HepG2 (cell line): ENCODE measurements at regions not wholly inside any gene's neighbourhood (a gene's known extent, or its start where the extent isn't known, plus 50 kb on each side); places are given as distances from the start of the nearest gene placed in this dataset.

Experiments
- ATAC-seq: fragments of 200-7000 bp; cut with Tn5 transposase; 3 replicates; pipeline ENCODE4 v1.9.1; 2020; ENCODE audit warnings: mild to moderate bottlenecking, moderate library complexity
- BruUV-seq: library from RNA; stranded (reverse); fragments of 400-500 nt; replicated peaks from 2 replicates; lab custom pipeline; 2021; lab: Mats Ljungman, UMichigan
- CTCF ChIA-PET: fragments of 300-600 bp; formaldehyde crosslinking; extraction: SDS; loops from one replicate; lab custom pipeline; 2021; ENCODE audit warnings: low total read pairs, inconsistent platforms, low intra/inter-chr PET ratio; lab: Yijun Ruan, JAX
- POLR2A ChIA-PET: fragments of 350-600 bp; sonication (Branson Sonifier 250); formaldehyde crosslinking; loops from one replicate; lab custom pipeline; 2020; ENCODE audit warnings: antibody characterized with exemption, inconsistent platforms; lab: Yijun Ruan, JAX
- DNase-seq: peaks from one replicate; pipeline ENCODE4 v3.0.0-alpha.2; 2015; ENCODE audit warnings: low spot score
- FAIRE-seq: peaks from 3 replicates; lab custom pipeline; 2011; peaks lifted over from hg19 to GRCh38; lab: Jason Lieb, UNC
- H2AFZ ChIP-seq: one replicate; pipeline ENCODE4 v1.6.1; 2011; ENCODE audit warnings: low read length, inconsistent platforms
- H3K27ac ChIP-seq: fragments of 300-600 bp; 3 replicates; pipeline ENCODE4 v1.8.0; 2011; ENCODE audit warnings: mixed run types, mild to moderate bottlenecking, mixed read lengths, low read length, inconsistent platforms; ENCODE audit not compliant: insufficient read depth; ENCODE audit errors: extremely low read length
- H3K27me3 ChIP-seq, 2 experiments: fragments of 200-600 bp in 1 of 2; 2 replicates in 1 of 2; 3 replicates in 1 of 2; pipeline versions ENCODE4 v1.6.0 to v1.8.0; 2011; ENCODE audit warnings: low read length in 2 of 2, mild to moderate bottlenecking in 2 of 2, moderate library complexity in 2 of 2, inconsistent platforms in 1 of 2; ENCODE audit not compliant: insufficient read depth in 2 of 2, control insufficient read depth in 1 of 2
- H3K36me3 ChIP-seq, 2 experiments: fragments of 200-600 bp in 1 of 2; replicated peaks in 1 of 2; 2 replicates in 1 of 2; 3 replicates in 1 of 2; pipeline versions ENCODE4 v1.5.1 to v1.8.0; 2011; ENCODE audit warnings: low read length in 2 of 2, inconsistent platforms in 1 of 2; ENCODE audit not compliant: insufficient read depth in 2 of 2, control insufficient read depth in 1 of 2
- H3K4me1 ChIP-seq: 2 replicates; pipeline ENCODE4 v1.5.1; 2012; ENCODE audit warnings: low read length, inconsistent platforms; ENCODE audit not compliant: insufficient read depth
- H3K4me2 ChIP-seq: 2 replicates; pipeline ENCODE4 v1.6.0; 2011; ENCODE audit warnings: low read depth, low read length, inconsistent platforms
- H3K4me3 ChIP-seq, 3 experiments: fragments of 200-600 bp in 1 of 3; sonication (generic), shearing (Covaris generic) in 1 of 3; replicated peaks in 1 of 3; 2 replicates each; pipeline ENCODE4 v1.5.1; 2011 to 2016; ENCODE audit warnings: low read length in 3 of 3, inconsistent platforms in 2 of 3, low read depth in 2 of 3, mild to moderate bottlenecking in 2 of 3, control low read depth in 1 of 3, mixed read lengths in 1 of 3; ENCODE audit not compliant: insufficient read depth in 1 of 3
- H3K79me2 ChIP-seq: one replicate; pipeline ENCODE4 v1.6.1; 2011; ENCODE audit warnings: low read length, inconsistent platforms; ENCODE audit not compliant: insufficient read depth
- H3K9ac ChIP-seq: 2 replicates; pipeline ENCODE4 v1.6.0; 2011; ENCODE audit warnings: mild to moderate bottlenecking, low read depth, low read length, inconsistent platforms; ENCODE audit not compliant: insufficient read depth
- H3K9me3 ChIP-seq: 2 replicates; pipeline ENCODE4 v1.5.1; 2012; ENCODE audit warnings: mild to moderate bottlenecking, low read length
- H4K20me1 ChIP-seq: 2 replicates; pipeline ENCODE4 v1.6.0; 2011; ENCODE audit warnings: inconsistent platforms, mild to moderate bottlenecking, low read length, moderate library complexity; ENCODE audit not compliant: insufficient read depth
- ATF1 ChIP-seq: IDR thresholded peaks from 2 replicates; pipeline ENCODE4 v1.6.1; 2016; ENCODE audit warnings: mild to moderate bottlenecking, control low read depth
- CEBPB ChIP-seq: IDR thresholded peaks from 2 replicates; pipeline ENCODE4 v1.6.1; 2011; ENCODE audit warnings: low read depth, low read length, improper control_type of control experiment, borderline replicate concordance
- U2AF1 ChIP-seq: fragments of 200-400 bp; formaldehyde crosslinking; optimal IDR thresholded peaks from 2 replicates; pipeline ENCODE3; 2017; ENCODE audit warnings: mild to moderate bottlenecking, low read depth, low read length
- ZNF550 ChIP-seq: sonication (generic); formaldehyde crosslinking; IDR thresholded peaks from 2 replicates; pipeline ENCODE4 v1.4.0; 2020; ENCODE audit warnings: mild to moderate bottlenecking, missing genetic modification reagents, borderline replicate concordance
- ZNF841 ChIP-seq: sonication (generic); formaldehyde crosslinking; IDR thresholded peaks from 2 replicates; pipeline ENCODE4 v1.8.1; 2023; ENCODE audit warnings: missing genetic modification reagents, borderline replicate concordance
- WGBS: methylation state at CpG from one replicate; pipeline ENCODE4 v1.1.6; 2017; ENCODE audit warnings: low lambda C conversion rate; 5-methylcytosine and 5-hydroxymethylcytosine counted together
- in situ Hi-C: cut with HindIII; loops from 2 replicates; pipeline ENCODE4 v1.10.0; 2017; ENCODE audit warnings: low pct_unique_long_range_greater_than_20kb; ENCODE audit not compliant: extremely low pct_ligation_motif_present
- intact Hi-C: fragments of 100-400 bp; cut with micrococcal nuclease; formaldehyde crosslinking; loops from one replicate; pipeline ENCODE4 v1.10.0; 2022; ENCODE audit not compliant: unreplicated experiment
- TF ChIP-seq, protein P1 (sequence below): sonication (generic); formaldehyde crosslinking; IDR thresholded peaks from 2 replicates; pipeline ENCODE4 v1.5.0; 2020; ENCODE audit warnings: mild to moderate bottlenecking, missing genetic modification reagents
- TF ChIP-seq, protein P2 (sequence below): sonication (generic); formaldehyde crosslinking; IDR thresholded peaks from 2 replicates; pipeline ENCODE4 v1.4.0; 2020; ENCODE audit warnings: missing genetic modification reagents
- TF ChIP-seq, protein P3 (sequence below): sonication (generic); formaldehyde crosslinking; conservative IDR thresholded peaks from 2 replicates; pipeline ENCODE4 v1.4.0; 2020; ENCODE audit warnings: missing genetic modification reagents

DNA sequence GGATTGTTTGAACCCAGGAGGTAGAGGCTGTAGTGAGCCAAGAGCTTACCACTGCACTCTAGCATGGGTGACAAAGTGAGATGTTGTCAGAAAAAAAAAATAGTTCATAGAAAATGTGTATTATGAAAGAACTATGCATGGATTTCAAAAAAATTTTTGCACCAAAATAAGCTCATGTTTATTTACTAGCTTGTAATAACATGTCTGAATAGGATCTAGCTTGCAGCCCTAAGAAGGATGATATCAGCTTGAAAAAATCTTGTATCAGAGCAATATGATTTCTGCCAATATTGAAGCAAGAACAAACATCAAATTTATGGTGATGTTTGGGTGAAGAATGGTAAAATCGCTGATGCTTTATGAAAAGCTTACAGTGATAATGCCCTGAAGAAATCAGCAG is 97.0 kb upstream of the RFX8 start:
- in situ Hi-C loops: no loop called here
- Histone ChIP-seq H2AFZ (no peak overlapping the region), H3K79me2 (no peaks in the 10 kb centered on the region), H3K9ac (no peak overlapping the region), H3K9me3 (no peaks in the 10 kb centered on the region; the same call in 1 of the 2 replicates), H3K36me3 (no peaks in the 10 kb centered on the region), H4K20me1 (no peaks in the 10 kb centered on the region), H3K4me2 (no peak overlapping the region), H3K4me3 (no peak overlapping the region), H3K27me3 (no peaks in the 10 kb centered on the region), H3K4me1 (peaks cover 49% of the 10 kb centered on the region), H3K27ac (no peak overlapping the region)
- 95% methylated on average over 1 of the region's 1 CpG for WGBS
- ChIA-PET CTCF (no interaction called here), POLR2A (no interaction called here)
- DNase-seq: no peak
- no TSS peak for BruUV-seq
- no peak for FAIRE-seq
- TF ChIP-seq U2AF1: no peak
- TF ChIP-seq, protein P1, sequence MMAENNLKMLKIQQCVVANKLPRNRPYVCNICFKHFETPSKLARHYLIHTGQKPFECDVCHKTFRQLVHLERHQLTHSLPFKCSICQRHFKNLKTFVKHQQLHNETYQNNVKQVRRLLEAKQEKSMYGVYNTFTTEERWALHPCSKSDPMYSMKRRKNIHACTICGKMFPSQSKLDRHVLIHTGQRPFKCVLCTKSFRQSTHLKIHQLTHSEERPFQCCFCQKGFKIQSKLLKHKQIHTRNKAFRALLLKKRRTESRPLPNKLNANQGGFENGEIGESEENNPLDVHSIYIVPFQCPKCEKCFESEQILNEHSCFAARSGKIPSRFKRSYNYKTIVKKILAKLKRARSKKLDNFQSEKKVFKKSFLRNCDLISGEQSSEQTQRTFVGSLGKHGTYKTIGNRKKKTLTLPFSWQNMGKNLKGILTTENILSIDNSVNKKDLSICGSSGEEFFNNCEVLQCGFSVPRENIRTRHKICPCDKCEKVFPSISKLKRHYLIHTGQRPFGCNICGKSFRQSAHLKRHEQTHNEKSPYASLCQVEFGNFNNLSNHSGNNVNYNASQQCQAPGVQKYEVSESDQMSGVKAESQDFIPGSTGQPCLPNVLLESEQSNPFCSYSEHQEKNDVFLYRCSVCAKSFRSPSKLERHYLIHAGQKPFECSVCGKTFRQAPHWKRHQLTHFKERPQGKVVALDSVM: 0 out of 2 replicates have a peak, but pooled peaks have one; percentile 27
- no peak for ATAC-seq
- intact Hi-C loops: no loop called here

DNA sequence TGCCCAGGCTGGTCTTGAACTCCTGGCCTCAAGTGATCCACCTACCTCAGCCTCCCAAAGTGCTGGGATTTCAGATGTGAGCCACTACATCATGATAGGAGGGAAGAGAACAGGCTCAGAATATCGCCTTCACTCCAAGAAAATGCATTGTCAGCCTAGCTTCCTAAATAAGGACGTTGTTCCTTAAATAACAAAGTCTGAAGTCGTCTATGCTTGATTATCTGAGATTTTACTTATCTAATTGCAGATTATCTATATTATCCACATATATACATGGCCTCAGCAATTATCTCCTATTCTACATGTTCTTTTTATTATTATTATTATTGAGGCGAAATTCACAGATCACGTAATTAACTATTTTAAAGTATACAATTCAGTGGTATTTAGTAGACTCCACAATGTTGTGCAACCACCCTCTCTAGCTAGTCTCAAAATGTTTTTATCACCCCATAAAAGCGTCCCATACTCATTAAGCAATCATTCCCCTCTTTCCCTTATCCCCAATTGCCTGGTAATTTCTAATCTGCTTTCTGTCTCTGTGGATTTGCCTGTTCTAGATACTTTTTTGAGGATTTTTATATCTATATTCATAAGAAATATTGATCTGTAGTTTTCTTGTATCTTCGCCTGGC is 95.1 kb upstream of the RFX8 start:
- no peaks in the 10 kb centered on the region; the same call in 1 of the 2 replicates for H3K9me3 ChIP-seq
- H3K4me2 ChIP-seq: no peak overlapping the region
- H3K27ac ChIP-seq: no peak overlapping the region
- in situ Hi-C loops (no loop called here), intact Hi-C loops (loop anchor here (5.0 kb wide), 1 partner anchor 42 kb away; no protein-coding TSS in a partner anchor)
- H3K4me1 ChIP-seq: peaks cover 54% of the 10 kb centered on the region
- ChIA-PET POLR2A (no interaction called here), CTCF (no interaction called here)
- TF ChIP-seq, protein P2, sequence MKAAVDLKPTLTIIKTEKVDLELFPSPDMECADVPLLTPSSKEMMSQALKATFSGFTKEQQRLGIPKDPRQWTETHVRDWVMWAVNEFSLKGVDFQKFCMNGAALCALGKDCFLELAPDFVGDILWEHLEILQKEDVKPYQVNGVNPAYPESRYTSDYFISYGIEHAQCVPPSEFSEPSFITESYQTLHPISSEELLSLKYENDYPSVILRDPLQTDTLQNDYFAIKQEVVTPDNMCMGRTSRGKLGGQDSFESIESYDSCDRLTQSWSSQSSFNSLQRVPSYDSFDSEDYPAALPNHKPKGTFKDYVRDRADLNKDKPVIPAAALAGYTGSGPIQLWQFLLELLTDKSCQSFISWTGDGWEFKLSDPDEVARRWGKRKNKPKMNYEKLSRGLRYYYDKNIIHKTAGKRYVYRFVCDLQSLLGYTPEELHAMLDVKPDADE: no peak
- TF ChIP-seq ZNF841 (CRISPR knock-in tag): no peak
- no peak for TF ChIP-seq ZNF550 (CRISPR knock-in tag)
- peak; percentile 25; the same call in 1 of the 2 replicates for TF ChIP-seq ATF1
- peak; percentile 39 for TF ChIP-seq CEBPB
- TF ChIP-seq, protein P3, sequence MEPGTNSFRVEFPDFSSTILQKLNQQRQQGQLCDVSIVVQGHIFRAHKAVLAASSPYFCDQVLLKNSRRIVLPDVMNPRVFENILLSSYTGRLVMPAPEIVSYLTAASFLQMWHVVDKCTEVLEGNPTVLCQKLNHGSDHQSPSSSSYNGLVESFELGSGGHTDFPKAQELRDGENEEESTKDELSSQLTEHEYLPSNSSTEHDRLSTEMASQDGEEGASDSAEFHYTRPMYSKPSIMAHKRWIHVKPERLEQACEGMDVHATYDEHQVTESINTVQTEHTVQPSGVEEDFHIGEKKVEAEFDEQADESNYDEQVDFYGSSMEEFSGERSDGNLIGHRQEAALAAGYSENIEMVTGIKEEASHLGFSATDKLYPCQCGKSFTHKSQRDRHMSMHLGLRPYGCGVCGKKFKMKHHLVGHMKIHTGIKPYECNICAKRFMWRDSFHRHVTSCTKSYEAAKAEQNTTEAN (CRISPR knock-in tag): no peak
- WGBS: 96% methylated on average over 7 of the region's 7 CpGs
- no peaks in the 10 kb centered on the region for H3K27me3 ChIP-seq
- no peaks in the 10 kb centered on the region for H3K79me2 ChIP-seq
- FAIRE-seq (no peak), DNase-seq (no peak), ATAC-seq (no peak)
- no TSS peak for BruUV-seq
- no peak overlapping the region for H2AFZ ChIP-seq
- no peaks in the 10 kb centered on the region for H3K36me3 ChIP-seq
- no peaks in the 10 kb centered on the region for H4K20me1 ChIP-seq
- no peak overlapping the region for H3K9ac ChIP-seq
- no peak overlapping the region for H3K4me3 ChIP-seq
